ENCODE measurements at regions not wholly inside any gene's neighbourhood (a gene's known extent, or its start where the extent isn't known, plus 50 kb on each side); places are given as distances from the start of the nearest gene placed in this dataset.
"Not testable (repeated sequence)": the region's sequence is repeated elsewhere in the genome, so short reads cannot be mapped to it uniquely, and the experiment has no call there.

DNA sequence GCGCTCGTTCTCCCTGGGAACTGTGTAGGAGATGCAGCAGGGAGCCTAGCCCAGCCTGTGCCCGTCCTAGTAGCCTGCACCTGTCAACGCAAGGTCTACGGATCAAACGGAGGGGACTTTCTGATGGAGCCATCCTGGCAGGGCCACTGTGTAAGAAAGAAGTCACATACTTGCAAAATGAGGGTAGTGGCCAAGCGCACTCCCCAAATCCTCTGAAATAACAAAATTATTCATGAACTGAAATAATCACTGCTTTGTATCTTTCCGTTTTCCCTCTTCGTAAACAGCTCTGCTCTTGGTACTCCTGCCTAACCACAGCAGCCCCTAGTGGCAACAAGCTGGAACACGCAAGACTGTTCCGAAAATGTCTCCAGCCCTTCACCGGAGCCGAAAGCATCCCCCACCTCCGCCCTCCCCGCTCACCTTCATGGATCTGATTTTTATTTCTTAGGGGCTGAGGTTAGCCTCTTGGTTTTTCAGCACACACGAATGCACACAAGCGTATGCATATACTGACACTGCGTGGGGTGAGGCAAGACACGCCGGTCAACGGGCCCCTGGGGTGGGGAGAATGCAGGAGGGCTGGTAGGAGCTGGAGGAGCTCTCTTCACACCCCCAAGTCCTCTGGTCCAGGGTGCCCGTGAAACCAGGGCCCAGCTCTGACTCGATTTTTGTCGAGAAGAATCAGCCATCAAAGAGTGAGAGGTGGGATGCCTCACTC, 100.8 kb downstream of the ABCC12 start:
- DNase-seq (ENCODE audit: low read depth), result peak; percentile 9

DNA sequence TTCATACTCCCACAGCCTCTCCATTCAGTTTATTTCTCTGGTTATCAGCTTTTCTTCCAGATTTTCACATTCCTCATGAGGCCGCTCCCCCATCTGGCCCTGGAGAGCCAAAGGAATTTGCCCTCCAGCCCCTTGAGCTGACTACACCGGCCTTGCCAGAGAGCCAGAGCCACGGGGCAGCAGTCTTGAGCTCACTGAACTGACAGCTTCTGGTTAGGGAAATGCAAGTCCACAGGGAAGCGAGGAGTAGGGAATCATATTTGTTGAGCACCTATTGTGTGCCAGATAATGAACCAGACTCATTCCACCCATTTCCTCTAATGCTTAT, 102.4 kb downstream of the ABCC12 start:
- no peak for DNase-seq (ENCODE audit: low read depth)

DNA sequence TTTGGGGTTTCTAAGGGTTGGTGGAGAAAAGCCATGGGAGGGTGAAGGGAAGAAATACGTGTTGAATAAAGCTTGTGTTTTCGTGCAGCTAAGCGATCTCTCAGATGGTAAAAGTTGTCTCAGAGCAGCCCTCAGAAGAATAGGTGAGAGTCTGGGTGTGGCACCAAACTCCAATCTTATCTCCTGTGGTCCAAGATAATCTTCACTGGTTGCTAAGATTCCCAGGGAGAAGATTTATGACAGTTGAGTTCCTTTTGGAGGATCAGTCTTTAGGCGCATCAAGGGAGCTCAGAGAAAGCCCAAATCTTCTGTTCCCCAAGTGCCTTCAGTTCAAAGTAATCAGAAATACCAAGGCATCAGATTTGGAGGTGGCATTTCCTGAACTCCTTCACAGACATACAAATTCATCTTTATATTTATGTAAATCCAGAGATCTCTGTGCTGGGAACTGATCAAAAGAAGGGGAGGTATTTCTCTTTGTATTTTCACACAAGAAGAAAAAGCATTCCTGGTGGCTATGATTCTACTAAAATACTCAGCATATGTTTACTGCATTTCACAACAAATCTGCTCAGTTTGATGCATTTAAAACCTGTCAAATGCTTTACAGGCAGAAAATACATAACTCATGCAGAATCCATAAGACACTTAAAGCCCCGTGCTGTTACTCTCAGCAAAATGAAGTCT, 102.9 kb downstream of the ABCC12 start:
- no peak for DNase-seq (ENCODE audit: low read depth)

DNA sequence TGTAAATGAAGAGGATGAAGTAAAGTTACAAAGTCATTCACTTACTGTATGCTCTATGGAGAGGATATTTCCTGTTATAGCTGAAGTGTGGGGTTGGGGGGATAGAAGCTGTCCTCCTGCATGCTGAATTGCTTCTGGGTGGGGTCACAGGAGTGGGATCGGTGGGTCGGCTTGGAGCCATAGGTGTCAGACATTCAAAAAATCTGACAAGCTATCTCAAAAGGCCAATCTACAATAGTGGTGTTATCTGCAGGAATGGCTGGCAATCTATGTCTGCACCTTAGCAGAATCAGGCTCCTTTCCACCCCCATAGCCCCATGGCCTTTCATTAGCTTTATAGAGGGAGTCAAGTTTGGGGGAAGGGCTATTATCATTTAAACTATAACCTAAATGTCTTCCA, 104.9 kb downstream of the ABCC12 start:
- no peak for DNase-seq (ENCODE audit: low read depth)

DNA sequence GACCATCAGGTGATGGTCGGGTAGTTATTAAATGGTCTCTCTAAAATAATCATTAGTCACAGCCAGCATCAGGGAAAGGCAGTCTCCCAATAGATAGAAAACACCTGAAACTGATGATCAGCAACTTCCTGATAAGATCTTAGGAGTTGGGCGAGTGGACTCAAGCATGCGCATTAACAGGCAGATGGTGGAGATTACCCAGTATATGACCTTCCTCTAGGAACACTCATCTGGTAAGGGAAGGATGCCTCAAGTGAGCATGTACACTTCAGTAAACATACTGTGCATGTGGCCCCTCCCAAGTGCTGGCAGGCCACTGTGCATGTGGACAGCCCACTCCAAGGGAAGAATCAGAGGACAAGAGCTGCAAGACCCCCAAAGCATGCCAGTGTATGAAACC, 105.9 kb downstream of the ABCC12 start:
- DNase-seq (ENCODE audit: low read depth), result no peak

DNA sequence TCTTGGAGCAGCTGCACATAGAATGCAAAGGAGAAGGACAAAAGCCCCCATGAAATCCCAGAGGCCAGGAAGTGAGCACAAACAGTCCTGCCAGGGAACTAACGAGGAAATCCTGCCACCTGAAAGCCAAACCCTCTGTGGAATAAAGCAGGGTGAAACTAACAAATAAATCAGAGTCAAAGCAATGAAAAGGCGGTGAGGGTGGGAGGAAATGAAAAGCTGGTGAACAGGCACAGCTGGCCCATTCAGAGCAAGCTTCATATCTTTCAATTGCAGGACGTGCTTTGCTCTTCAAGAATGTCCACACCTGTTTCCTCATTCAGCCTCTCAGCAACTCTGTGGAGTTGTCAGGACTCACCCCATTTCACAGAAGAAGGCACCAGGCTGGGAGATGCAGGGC, 108.1 kb downstream of the ABCC12 start:
- DNase-seq (ENCODE audit: low read depth), result no peak

DNA sequence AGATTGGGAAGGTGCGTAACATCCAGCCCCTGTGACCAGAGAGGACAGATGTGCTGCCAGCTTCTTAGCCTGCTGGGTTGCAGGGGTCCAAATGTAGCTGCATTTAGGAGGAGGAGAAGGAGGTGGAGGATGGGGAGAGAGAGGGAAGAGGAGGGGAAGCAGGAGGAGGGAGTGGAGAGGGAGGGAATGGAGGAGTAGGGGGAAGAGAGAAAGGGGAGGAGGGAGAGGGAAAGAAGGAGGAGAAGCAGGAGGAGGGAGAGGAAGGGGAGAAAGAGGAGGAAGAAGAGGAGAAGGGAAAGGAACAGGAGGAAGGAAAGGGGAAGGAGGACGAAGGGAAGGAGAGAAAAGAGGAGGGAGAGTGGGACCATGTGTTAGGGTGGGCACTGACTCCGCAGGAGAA, 108.6 kb downstream of the ABCC12 start:
- no peak for DNase-seq (ENCODE audit: low read depth)

DNA sequence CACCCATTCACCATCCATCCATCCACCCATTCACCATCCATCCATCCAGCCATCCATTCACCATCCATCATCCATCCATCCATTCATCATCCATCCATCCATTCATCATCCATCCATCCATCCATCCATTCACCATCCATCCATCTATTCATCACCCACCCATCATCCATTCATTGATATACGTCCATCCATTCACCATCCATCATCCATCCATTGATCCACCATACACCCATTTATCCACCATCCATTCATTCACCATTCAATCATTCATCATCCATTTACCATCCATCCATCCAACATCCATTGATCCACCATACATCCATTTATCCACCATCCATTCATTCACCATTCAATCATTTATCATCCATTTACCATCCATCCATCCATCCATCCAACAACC, 111.7 kb downstream of the ABCC12 start:
- DNase-seq (ENCODE audit: low read depth), result no peak

DNA sequence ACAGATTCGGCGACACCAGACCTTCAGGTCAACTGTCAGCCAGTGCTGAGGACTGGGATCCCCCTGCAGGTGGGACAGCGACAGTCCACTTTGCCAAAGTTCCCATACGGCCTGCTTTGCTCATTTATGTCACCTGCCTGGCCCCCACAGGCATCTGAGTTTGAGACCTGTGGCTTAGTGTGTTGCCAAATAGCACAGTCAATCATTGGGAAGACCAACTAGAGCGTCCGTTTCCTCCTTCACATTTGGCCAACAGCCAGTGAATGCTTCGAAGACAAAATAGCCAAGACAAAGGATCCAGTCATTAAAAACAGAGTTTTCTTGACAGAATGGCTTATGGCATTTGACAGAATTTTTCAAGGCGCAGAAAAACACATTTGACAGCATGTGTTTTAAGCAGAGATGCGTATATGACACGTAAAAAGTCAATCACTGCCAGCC, 113.8 kb downstream of the ABCC12 start:
- no peak for DNase-seq (ENCODE audit: low read depth)

DNA sequence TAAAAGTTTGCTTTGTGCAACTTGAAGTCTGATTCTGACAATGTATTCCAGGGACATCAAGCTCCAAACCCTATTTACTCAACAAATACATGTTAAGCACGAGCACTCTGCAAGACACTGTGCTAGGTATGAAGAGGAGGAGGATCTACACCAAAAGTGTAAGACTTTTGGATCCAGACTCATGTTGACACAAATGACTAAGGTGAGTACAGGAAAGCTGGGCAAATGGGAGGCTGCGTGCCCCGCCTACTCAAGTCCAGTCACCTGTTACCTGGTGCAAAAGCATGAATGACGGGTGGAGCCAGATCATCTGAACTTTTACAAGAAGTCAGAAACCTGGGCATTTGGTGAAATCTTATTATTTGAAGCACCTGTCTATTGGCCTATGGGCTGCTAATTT, 120.7 kb downstream of the ABCC12 start:
- no peak for DNase-seq (ENCODE audit: low read depth)

DNA sequence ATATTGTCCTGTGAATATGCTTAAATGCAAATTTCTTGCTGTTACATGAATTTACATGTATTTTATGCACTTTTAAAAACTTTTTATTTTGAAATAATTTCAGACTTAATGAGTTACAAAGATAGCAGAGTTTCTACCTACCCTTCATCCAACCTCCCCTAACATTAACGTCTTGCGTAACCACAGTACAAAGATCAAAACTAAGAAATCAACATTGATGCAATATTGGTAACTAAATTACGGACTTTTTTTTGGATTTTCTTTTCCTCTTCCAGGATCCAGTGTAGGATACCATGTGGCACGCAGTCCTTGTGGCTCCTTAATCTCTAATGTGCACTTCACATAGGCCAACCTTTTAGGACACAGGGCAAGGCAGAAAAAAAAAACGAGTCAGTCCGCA, 124.9 kb downstream of the ABCC12 start:
- DNase-seq (ENCODE audit: low read depth), result no peak

DNA sequence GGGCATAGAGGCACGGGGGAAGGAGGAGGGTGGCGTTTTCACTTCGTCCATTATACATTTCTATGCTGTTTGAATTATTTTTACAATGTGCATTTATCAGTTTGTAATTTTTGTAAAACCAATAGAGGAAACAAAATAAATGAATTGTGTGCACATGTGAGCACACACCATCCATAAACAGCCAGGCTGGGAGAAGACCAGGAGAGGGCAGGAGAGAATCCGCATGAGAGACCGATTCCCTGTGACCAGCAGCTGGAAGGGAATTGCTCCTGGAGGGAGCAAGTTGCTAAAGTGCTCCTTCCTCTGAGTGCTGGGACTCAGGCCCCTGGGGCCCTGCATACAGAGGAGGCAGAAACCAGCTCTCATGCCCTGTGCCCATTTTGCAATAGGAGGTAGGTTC, 126.0 kb downstream of the ABCC12 start:
- no peak for DNase-seq (ENCODE audit: low read depth)

DNA sequence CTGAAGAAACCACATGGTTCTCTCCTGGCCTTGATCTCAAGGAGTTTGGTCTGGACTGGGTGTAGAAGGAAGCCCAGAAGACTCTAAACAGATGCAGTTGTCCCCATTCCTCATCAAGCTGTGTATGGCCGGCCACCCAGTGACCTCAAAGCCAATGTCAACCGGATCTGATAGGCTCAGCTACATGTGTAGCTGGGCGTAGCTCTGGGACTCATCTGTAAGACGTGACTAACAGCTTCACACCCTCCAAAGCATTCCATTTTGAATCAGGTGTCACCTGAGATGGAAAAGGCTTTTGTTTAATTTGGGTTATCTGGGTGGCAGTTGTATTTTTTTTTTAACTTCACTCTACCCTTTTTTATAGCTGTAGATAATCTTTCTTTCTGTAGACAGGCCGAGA, 130.4 kb downstream of the ABCC12 start:
- no peak for DNase-seq (ENCODE audit: low read depth)

DNA sequence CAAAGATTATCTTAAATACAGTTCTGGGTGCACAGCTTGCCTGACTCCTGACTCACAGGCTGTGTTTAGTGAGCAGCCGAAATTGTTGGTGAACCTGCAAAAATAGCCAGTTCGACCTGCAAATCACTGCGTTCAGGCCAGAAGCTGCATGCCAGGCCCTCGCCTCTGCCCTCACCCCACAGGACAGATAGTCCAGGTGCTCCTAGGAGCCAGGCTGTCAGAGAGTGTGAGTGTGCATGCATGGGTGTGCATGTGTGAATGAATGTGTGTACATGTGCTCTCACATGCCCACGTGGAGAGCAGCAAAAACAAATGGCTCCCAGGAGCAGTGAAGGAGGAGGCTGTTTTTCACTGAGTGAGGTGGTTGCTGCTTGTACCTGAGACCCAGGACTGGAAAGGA, 131.8 kb downstream of the ABCC12 start:
- DNase-seq (ENCODE audit: low read depth), result no peak

DNA sequence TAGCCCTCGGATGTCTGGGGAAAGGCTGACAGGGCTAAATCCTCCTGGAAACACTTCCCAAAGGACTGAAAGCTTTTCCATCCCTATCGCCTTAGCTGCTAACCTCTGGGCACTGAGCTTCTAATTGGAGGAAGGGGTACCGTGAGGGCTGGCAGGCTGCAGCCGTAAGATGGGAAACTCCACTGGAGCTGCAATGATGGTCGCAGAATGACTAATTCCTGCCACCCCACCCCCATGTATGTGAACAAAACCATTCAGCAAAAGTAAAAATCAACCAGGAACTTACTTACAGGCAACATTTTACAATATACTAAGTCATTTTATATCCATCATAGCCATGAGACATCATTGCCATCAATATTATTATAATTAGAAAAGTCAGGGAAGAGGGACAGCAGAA, 133.3 kb downstream of the ABCC12 start:
- no peak for DNase-seq (ENCODE audit: low read depth)

DNA sequence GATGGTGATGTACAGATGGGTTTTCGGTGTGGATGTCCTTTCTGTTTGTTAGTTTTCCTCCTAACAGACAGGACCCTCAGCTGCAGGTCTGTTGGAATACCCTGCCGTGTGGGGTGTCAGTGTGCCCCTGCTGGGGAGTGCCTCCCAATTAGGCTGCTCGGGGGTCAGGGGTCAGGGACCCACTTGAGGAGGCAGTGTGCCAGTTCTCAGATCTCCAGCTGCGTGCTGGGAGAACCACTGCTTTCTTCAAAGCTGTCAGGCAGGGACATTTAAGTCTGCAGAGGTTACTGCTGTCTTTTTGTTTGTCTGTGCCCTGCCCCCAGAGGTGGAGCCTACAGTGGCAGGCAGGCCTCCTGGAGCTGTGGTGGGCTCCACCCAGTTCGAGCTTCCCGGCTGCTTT, 135.2 kb downstream of the ABCC12 start:
- DNase-seq (ENCODE audit: low read depth), result not testable (repeated sequence)

DNA sequence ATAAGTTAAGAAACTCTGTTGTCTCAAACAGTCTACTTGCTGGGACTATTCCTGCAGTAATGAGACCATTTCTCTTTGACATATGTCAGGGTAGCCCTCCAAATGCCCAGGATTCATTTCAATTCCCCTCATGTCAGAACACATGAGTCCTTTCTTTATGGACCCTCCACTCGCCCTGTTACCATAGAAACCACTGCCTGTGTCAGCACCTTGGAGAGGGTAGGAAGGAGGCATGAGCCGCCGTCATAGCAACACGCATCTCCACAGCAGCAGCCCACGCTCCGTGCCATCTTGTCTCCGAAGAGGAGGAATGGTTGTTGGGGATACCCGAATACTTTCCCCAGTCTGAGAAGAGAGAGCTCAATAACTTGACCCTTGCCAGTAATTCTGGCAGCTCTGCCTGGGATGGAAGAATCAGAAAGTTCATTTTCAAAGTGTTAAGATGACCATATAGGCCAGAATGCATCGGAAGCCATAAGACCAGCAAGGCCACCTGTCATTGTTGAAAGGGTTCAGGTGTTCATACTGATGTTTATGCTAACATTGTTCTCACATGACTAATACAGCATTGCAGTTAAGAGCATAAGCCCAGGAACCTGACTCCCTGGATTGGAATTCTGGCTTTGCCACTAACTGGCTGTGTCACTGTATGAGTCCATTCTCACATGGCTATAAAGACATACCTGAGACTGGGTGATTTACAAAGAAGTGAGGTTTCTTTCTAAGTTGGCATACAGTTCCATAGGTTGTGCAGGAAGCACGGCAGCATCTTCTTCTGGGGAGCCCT, 141.3 kb downstream of the ABCC12 start:
- no peak for DNase-seq (ENCODE audit: low read depth)

DNA sequence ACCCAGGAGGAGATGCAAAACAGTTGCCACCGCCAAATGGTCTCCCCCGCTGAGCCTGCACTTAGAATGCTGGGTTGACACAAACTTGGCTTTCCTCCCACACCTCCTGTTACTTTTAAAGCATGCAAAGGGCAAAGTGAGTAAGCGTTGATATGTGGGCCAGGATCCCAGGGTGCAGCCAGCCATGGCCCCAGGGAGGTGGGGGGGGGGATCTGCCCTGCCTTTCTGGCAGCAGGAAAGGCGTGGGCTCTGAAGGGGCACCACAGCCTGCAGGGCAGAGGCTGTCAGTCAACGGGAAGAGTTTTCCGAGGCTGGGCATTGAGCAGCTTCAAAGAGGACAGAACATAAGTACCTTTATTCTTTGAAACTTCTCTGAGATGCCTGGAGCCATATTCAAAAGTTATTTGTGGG, 142.3 kb downstream of the ABCC12 start:
- no peak for DNase-seq (ENCODE audit: low read depth)

DNA sequence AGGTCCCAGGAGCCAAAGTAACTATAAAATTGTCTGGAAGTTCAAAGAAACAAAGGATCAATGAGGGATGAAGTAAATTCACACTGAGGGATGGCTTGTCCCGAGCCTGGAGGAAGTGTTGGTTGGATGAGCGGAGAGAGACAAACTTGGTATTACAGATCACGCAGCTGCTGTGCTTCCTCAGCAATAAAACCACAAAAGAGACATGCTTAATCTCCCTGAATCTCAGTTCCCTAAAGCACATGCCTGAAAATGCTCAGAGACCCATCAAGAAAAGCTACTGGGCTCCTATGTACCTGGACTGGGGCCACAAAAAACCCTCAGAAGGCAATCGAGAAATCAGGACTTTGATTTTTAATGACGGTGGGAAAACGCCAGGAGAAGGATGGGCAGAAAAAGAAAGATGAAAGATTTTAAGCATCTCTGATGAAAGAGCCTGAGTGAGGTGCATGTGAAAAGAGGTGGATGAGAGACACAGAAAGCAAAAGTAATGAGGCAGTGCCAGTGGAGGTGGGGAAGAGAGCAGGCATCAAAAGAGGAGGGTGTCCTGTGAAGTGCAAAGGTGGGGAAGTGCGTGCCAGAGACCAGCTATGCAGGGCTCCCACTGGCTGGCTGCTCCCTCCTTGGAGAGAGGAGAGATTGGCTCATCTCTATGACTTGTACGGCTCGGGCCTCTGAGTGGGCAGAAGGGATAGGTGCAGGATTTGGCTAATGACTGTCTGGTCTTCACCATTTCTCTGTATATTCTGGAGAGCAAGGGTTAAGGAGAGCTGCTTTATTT, 143.7 kb downstream of the ABCC12 start:
- DNase-seq (ENCODE audit: low read depth), result no peak

DNA sequence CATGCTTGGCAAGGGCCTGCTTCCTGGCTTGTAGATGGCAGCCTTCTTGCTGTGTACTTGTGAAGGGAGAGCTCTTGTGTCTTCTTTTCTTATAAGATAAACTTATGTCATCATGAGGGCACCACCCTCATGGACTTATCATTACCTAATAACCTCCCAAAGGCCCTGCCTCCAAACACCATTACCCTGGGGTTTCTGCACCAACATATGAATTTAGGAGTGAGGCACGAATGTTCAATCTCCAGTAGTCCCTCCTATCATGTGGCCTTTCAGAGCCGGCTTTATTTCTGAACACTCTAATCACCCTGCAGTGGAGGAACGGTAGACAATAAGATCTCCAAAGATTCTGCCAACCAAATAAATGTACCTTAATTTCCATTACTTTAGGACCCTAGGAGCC, 144.3 kb downstream of the ABCC12 start:
- no peak for DNase-seq (ENCODE audit: low read depth)

DNA sequence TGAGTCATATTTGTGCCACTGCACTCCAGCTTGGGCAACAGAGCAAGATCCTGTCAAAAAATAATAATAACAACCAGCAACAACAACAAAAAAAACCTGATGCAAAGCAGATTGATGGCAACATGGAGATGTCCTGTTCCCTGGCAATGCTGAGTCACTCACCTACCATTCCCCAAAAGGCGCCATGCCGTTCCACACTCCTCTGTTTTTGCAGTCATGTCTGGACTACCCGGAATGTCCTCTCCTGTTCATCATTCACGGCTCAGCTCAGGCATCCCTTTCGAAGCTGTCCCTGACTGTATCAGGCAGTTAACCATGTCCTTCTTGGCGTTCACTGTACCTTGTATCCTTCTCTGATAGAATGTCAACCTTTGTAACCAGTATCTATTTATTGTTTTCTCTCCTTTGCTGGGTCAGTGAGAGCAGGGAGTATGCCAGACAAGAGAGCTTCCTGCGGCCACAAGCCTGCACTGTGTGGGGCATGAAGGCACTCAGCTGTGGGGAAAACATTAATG, 147.7 kb downstream of the ABCC12 start:
- DNase-seq (ENCODE audit: low read depth), result no peak

DNA sequence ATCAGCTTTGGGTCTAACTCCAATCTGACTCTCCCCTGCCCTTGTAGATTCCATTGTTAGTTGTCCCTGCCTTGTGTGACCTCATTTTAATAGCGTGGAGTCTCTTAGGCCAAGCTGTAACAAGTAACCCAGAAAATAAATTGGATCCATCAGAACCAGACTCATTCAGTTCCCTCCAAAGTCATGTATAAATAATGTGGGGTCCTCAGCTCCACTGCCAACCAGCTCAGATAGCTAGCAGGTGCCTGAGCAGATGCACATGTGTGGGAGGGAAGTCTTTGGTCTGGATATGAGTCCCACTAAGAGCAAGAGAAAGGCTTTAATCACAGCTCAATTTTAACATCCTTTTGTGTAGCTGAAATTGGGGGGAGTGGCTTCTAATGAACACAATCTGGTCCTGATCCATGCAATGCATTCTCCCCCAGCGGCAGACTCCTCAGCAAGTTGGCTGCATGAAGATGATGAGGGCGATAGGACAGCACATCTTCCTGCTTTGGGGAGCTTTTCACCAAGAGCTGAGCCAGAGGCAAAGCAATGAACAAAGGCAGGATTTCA, 151.6 kb downstream of the ABCC12 start:
- no peak for DNase-seq (ENCODE audit: low read depth)
